ENCODE measurements at regions not wholly inside any gene's neighbourhood (a gene's known extent, or its start where the extent isn't known, plus 50 kb on each side); places are given as distances from the start of the nearest gene placed in this dataset.

DNA sequence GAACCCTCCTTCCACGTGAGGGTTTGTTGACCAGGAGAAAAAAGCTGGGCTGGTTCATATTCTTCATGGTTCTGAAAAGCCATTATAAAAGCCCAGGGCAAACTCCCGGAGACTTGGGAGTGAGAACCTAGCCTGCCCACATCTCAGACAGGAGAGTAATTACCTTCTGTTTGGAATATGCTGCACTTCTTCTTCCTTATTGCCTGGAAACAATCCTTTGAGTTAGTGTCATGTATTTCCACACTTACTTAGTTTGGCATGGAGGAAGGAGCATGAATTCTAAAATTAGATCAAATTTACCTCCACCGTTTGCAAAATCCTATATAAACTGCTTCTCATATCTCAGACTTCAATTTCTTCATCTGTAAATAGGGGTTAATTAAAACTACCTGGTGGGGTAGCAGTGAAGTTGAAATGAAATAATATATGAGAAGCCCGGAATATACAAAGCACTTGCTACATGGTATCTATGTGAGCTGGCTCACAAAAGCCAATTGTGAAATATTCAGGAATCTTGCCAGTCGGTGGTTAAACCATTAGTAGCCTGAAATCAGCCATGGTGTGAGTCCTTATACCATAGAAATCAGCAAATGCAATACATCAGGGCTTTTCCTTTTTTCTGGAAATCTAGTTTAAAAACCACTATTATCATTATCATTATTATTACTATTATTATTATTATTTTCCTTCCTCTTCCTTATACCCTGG lies 140.0 kb upstream of the RAD23B start:
- Histone ChIP-seq H3K9me3 (no peaks in the 10 kb centered on the region), H3K27me3 (no peaks in the 10 kb centered on the region), H3K4me3 (no peak overlapping the region), H3K36me3 (no peaks in the 10 kb centered on the region), H3K4me1 (peaks cover 10 to 17% (median 14%) of the 10 kb centered on the region in 4 donors), H3K27ac (replicated peaks in 1 of 4) (peak overlapping the region in 1 of 4 donors; percentile 12)
- 58% methylated on average over 5 of the region's 5 CpGs for WGBS
- no peak for DNase-seq (ENCODE audit: extremely low spot score)
- intact Hi-C loops (cut with DNase I) = loop anchor here (10.0 kb wide), 1 partner anchor 278 kb away; the partner anchor contains the start of gene ZNF462
- no peak for TF ChIP-seq POLR2AphosphoS5 (IDR thresholded peaks at IDR 0.05)
- TF ChIP-seq POLR2A (IDR thresholded peaks at IDR 0.05; ENCODE audit: low read depth) = no peak
- TF ChIP-seq, protein P1, sequence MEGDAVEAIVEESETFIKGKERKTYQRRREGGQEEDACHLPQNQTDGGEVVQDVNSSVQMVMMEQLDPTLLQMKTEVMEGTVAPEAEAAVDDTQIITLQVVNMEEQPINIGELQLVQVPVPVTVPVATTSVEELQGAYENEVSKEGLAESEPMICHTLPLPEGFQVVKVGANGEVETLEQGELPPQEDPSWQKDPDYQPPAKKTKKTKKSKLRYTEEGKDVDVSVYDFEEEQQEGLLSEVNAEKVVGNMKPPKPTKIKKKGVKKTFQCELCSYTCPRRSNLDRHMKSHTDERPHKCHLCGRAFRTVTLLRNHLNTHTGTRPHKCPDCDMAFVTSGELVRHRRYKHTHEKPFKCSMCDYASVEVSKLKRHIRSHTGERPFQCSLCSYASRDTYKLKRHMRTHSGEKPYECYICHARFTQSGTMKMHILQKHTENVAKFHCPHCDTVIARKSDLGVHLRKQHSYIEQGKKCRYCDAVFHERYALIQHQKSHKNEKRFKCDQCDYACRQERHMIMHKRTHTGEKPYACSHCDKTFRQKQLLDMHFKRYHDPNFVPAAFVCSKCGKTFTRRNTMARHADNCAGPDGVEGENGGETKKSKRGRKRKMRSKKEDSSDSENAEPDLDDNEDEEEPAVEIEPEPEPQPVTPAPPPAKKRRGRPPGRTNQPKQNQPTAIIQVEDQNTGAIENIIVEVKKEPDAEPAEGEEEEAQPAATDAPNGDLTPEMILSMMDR (IDR thresholded peaks at IDR 0.05) = no peak
- TF ChIP-seq EP300 (IDR thresholded peaks at IDR 0.05) = no peak

- TF ChIP-seq, protein P1 (IDR thresholded peaks at IDR 0.05) = no peak
- TF ChIP-seq EP300 (IDR thresholded peaks at IDR 0.05) (no peak), POLR2A (IDR thresholded peaks at IDR 0.05; ENCODE audit: low read depth) (no peak), POLR2AphosphoS5 (IDR thresholded peaks at IDR 0.05) (no peak)
- no peak overlapping the region for H3K4me3 ChIP-seq
- intact Hi-C loops (cut with DNase I) = loop anchor here (10.0 kb wide), 1 partner anchor 280 kb away; the partner anchor contains the start of gene ZNF462
- peaks cover 10 to 17% (median 14%) of the 10 kb centered on the region in 4 donors for H3K4me1 ChIP-seq
- 91% methylated on average over 1 of the region's 1 CpG for WGBS
- H3K27ac ChIP-seq (replicated peaks in 1 of 4) = no peak overlapping the region
- no peak for DNase-seq (ENCODE audit: extremely low spot score)
- no peaks in the 10 kb centered on the region for H3K36me3 ChIP-seq
- H3K27me3 ChIP-seq = no peaks in the 10 kb centered on the region
- H3K9me3 ChIP-seq = no peaks in the 10 kb centered on the region
Observed at GRCh38 chr9:107144475-107144874, 138.6 kb upstream of the RAD23B start.

DNA sequence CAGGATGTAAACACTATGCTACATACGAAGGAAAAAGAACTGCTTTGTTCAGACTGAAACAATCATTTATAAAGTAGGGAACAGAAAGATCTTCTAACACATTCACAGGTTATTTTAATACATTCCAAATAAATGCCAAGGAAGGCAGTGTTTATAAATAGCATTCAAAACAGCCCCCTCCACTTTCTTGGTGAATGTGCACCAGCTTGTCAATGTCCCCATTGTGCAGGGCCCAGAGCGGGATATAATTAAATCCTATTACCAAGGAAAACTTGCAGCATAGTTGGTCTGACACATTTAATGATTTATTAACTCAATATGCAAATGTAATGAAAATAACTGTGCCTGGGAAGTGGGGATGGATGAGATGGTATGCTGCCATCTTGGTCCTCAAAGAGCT lies 135.9 kb upstream of the RAD23B start:
- no peak overlapping the region for H3K27ac ChIP-seq (replicated peaks in 1 of 4)
- no peaks in the 10 kb centered on the region for H3K27me3 ChIP-seq
- TF ChIP-seq, protein P1 (IDR thresholded peaks at IDR 0.05) = no peak
- TF ChIP-seq POLR2A (IDR thresholded peaks at IDR 0.05; ENCODE audit: low read depth) = no peak
- TF ChIP-seq POLR2AphosphoS5 (IDR thresholded peaks at IDR 0.05) = no peak
- TF ChIP-seq EP300 (IDR thresholded peaks at IDR 0.05) = no peak
- 53% methylated on average over 2 of the region's 2 CpGs for WGBS
- no peaks in the 10 kb centered on the region for H3K36me3 ChIP-seq
- H3K4me3 ChIP-seq = no peak overlapping the region
- intact Hi-C loops (cut with DNase I) = loop anchor here (10.0 kb wide), 1 partner anchor 282 kb away; the partner anchor contains the start of gene ZNF462
- no peaks in the 10 kb centered on the region for H3K9me3 ChIP-seq
- no peak for DNase-seq (ENCODE audit: extremely low spot score)
- peaks cover 10 to 16% (median 13%) of the 10 kb centered on the region in 4 donors for H3K4me1 ChIP-seq

- intact Hi-C loops (cut with DNase I) = loop anchor here (10.0 kb wide), 1 partner anchor 283 kb away; the partner anchor contains the start of gene ZNF462
- WGBS = 98% methylated on average over 2 of the region's 2 CpGs
- H3K36me3 ChIP-seq = no peaks in the 10 kb centered on the region
- no peaks in the 10 kb centered on the region for H3K27me3 ChIP-seq
- H3K27ac ChIP-seq (replicated peaks in 1 of 4) = no peak overlapping the region
- no peak for TF ChIP-seq POLR2AphosphoS5 (IDR thresholded peaks at IDR 0.05)
- no peak overlapping the region for H3K4me3 ChIP-seq
- peaks cover 0 to 5% (median 3%) of the 10 kb centered on the region in 4 donors for H3K4me1 ChIP-seq
- no peaks in the 10 kb centered on the region for H3K9me3 ChIP-seq
- DNase-seq (ENCODE audit: extremely low spot score) = no peak
Observed at GRCh38 chr9:107148216-107148615, 134.9 kb upstream of the RAD23B start.

GRCh38 chr9:107149756-107150155 lies 133.3 kb upstream of the RAD23B start:
- H3K9me3 ChIP-seq = no peaks in the 10 kb centered on the region
- DNase-seq (ENCODE audit: extremely low spot score) = no peak
- TF ChIP-seq POLR2A (IDR thresholded peaks at IDR 0.05; ENCODE audit: low read depth) (no peak), POLR2AphosphoS5 (IDR thresholded peaks at IDR 0.05) (no peak), EP300 (IDR thresholded peaks at IDR 0.05) (no peak)
- TF ChIP-seq, protein P1 (IDR thresholded peaks at IDR 0.05) = no peak
- peaks cover 0 to 4% (median 2%) of the 10 kb centered on the region in 4 donors for H3K4me1 ChIP-seq
- H3K27ac ChIP-seq (replicated peaks in 1 of 4) = no peak overlapping the region
- H3K4me3 ChIP-seq = no peak overlapping the region
- WGBS = 68% methylated on average over 2 of the region's 2 CpGs
- intact Hi-C loops (cut with DNase I) = loop anchor here (10.0 kb wide), 1 partner anchor 285 kb away; the partner anchor contains the start of gene ZNF462
- H3K27me3 ChIP-seq = no peaks in the 10 kb centered on the region
- no peaks in the 10 kb centered on the region for H3K36me3 ChIP-seq

All from esophagus muscularis mucosa (tissue), 4 donors.